Ovary (tissue), 3 donors: ENCODE measurements at regions not wholly inside any gene's neighbourhood (a gene's known extent, or its start where the extent isn't known, plus 50 kb on each side); places are given as distances from the start of the nearest gene placed in this dataset.

ENCODE experiments used
- EP300 ChIP-seq: sonication (generic); formaldehyde crosslinking; IDR thresholded peaks from one replicate; pipeline ENCODE4 v1.6.1; 2017; ENCODE audit warnings: antibody characterized with exemption
- TF ChIP-seq, protein P1 (sequence below), 3 donors: fragments of 450-650 bp in 2 of 3; fragments of 200-600 bp in 1 of 3; IDR thresholded peaks; one replicate each; pipeline versions ENCODE4 v1.5.1 to v1.8.0; 2016 to 2022; ENCODE audit warnings: antibody characterized with exemption in 3 of 3, mild to moderate bottlenecking in 1 of 3
- donor health status: DM: no; HTN: no; CAD: no.

DNA sequence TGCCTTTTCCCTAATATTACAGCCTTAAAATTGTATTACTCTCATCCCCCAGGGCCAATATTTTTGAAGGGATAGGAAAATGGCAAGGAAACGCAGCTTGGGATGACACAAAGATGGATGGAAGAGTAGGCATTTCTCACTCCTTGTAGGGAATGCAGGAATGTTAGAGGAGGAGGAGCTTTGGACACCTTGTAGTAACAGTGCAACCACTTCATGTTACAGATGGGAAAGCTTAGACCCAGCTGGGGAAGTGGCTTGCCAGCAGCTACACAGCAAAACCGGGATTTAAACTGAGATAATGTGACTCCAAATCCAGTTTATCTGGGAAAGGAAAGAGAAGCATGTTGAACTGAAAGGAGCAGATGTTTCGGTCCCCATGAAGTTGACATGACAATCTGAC lies 473.7 kb upstream of the DAB1 start:
- TF ChIP-seq, protein P1, sequence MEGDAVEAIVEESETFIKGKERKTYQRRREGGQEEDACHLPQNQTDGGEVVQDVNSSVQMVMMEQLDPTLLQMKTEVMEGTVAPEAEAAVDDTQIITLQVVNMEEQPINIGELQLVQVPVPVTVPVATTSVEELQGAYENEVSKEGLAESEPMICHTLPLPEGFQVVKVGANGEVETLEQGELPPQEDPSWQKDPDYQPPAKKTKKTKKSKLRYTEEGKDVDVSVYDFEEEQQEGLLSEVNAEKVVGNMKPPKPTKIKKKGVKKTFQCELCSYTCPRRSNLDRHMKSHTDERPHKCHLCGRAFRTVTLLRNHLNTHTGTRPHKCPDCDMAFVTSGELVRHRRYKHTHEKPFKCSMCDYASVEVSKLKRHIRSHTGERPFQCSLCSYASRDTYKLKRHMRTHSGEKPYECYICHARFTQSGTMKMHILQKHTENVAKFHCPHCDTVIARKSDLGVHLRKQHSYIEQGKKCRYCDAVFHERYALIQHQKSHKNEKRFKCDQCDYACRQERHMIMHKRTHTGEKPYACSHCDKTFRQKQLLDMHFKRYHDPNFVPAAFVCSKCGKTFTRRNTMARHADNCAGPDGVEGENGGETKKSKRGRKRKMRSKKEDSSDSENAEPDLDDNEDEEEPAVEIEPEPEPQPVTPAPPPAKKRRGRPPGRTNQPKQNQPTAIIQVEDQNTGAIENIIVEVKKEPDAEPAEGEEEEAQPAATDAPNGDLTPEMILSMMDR (IDR thresholded peaks at IDR 0.05), result no peak
- no peak for TF ChIP-seq EP300
